ENCODE measurements at regions not wholly inside any gene's neighbourhood (a gene's known extent, or its start where the extent isn't known, plus 50 kb on each side); places are given as distances from the start of the nearest gene placed in this dataset.

GRCh38 chr21:35479529-35479928 lies 430.4 kb upstream of the RUNX1 start:
- TF ChIP-seq POLR2A (IDR thresholded peaks at IDR 0.05; ENCODE audit: low read length) (no peak), GATA1 (IDR thresholded peaks at IDR 0.05; ENCODE audit: low read depth, low read length) (no peak)

Data from erythroblast (primary cell).